ENCODE measurements at regions not wholly inside any gene's neighbourhood (a gene's known extent, or its start where the extent isn't known, plus 50 kb on each side); places are given as distances from the start of the nearest gene placed in this dataset.

DNA sequence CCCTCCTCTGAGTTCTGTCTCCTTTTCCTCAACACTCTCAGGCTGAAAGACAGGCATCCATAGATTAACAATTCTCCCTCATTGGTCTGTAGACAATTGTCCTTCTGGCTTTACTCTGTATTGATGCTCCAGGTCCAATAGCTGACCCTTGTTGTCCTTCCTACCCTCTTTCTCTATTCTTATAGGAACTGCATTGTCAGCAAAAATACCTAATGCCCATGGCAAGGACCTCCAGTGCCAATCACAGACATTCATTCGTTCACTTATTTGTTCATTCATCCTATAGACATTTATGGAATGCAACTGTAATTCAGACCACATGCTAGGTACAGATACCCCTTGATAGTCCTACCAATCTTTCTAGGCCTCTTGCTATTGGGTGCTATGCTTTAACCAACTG lies 69.8 kb upstream of the DTNA start:
- TF ChIP-seq YY1 (IDR thresholded peaks at IDR 0.05; ENCODE audit: insufficient read depth, insufficient read length) (no peak), SUZ12 (IDR thresholded peaks at IDR 0.05; ENCODE audit: extremely low read depth, insufficient read depth, insufficient read length) (no peak)
